Mammary epithelial cell (primary cell): ENCODE measurements at regions not wholly inside any gene's neighbourhood (a gene's known extent, or its start where the extent isn't known, plus 50 kb on each side); places are given as distances from the start of the nearest gene placed in this dataset.

Experiments used
- EZH2 ChIP-seq: IDR thresholded peaks from 2 replicates; pipeline ENCODE4 v1.6.1; 2012; ENCODE audit warnings: low read length, inconsistent platforms, borderline replicate concordance
- TF ChIP-seq, protein P1 (sequence below), 2 donors: IDR thresholded peaks in 1 of 2; conservative IDR thresholded peaks in 1 of 2; 2 replicates each; pipeline ENCODE4 v1.5.1; 2011 to 2012; ENCODE audit warnings: inconsistent platforms in 2 of 2, low read length in 2 of 2, mild to moderate bottlenecking in 2 of 2, control low read depth in 1 of 2, low read depth in 1 of 2; ENCODE audit not compliant: insufficient read depth in 1 of 2; ENCODE audit errors: extremely low read depth in 1 of 2

DNA sequence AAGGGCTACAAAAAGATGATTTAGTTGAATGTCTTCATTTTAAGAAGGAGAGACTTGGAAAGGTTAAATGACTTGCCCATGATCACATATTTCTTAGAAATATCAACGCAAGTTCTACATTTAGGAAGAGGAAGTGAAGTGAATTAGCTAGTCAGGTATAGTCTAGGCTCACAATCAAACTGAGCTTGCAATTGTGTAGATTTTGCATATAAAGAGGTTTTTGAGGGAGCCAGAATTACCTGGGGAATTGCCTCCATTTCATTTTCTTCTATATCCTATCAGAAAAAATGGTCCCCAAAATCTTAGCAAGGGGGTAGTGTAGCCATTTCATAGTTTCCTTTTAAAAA is 71.3 kb downstream of the MFAP3 start:
- TF ChIP-seq, protein P1, sequence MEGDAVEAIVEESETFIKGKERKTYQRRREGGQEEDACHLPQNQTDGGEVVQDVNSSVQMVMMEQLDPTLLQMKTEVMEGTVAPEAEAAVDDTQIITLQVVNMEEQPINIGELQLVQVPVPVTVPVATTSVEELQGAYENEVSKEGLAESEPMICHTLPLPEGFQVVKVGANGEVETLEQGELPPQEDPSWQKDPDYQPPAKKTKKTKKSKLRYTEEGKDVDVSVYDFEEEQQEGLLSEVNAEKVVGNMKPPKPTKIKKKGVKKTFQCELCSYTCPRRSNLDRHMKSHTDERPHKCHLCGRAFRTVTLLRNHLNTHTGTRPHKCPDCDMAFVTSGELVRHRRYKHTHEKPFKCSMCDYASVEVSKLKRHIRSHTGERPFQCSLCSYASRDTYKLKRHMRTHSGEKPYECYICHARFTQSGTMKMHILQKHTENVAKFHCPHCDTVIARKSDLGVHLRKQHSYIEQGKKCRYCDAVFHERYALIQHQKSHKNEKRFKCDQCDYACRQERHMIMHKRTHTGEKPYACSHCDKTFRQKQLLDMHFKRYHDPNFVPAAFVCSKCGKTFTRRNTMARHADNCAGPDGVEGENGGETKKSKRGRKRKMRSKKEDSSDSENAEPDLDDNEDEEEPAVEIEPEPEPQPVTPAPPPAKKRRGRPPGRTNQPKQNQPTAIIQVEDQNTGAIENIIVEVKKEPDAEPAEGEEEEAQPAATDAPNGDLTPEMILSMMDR (conservative IDR thresholded peaks at IDR 0.05 in 1 of 2, IDR thresholded peaks at IDR 0.05 in 1 of 2; ENCODE audit: extremely low read depth in 1 of 2, insufficient read depth in 1 of 2, low read depth in 1 of 2, low read length in 2 of 2), result no peak
- TF ChIP-seq EZH2, result no peak
